ENCODE measurements at regions not wholly inside any gene's neighbourhood (a gene's known extent, or its start where the extent isn't known, plus 50 kb on each side); places are given as distances from the start of the nearest gene placed in this dataset.
A peak's percentile ranks its signal among the peaks of the same experiment; 100 is the strongest.

DNA sequence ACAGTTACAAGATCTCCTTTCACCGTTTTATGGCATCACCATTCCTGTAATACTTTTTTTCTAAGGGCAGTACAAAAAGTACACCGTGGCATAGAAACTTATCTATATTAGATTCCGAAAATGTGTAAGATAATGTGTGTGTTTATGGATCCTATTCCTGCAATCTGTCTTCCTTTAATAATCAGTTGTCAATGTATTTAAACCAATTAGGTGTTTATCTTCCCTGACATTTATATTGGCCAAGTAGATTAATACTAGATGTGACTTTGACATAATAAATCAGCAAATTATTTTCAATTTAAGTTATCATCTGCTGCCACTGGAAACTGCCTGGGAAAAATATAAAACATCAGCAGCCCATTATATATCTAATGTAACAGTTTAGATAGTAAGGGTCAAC, 770.3 kb upstream of the ADGRL2 start:
- no peak for DNase-seq

DNA sequence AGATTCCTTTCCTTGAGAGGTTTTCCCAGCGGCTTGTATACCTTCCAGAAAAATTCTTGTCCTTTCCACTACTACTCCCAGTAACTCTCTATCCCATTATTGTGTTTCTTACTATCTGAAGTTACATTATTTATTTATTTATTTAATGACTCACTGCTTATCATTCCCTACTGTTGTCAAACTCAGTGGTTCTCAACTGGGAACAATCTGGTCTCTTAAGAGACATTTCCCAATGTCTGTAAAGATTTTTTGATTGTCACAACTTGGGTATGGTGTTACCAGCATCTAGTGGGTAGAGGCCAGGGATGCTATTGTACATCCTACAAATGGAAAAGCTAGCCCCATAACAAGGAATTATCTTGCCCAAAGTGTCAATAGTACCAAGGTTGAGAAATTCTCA, 771.5 kb upstream of the ADGRL2 start:
- DNase-seq, result no peak

DNA sequence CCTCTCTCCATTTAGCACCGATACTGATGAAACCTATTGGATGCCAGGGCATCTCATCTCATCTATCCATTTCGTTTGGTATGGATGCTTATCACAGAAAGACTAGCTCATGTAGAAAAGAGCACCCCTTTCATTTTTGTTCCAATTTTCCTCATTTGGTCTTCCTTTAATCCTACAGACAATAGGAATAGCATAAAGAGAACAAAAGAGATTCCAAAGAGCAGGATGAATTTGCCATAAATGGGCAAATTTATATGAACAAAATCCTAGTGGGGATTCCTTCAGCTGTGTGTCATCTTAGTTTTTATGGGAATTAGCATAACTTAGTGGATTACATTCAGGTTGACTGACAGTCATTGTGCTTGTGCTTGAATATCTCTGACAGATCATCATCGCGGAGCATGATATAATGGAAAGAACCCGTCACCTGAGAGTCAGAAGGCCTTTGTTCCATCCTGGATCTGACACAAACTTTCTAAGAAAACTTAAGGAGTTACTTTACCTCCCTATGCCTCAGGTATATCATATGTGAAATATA, 777.5 kb upstream of the ADGRL2 start:
- no peak for DNase-seq

DNA sequence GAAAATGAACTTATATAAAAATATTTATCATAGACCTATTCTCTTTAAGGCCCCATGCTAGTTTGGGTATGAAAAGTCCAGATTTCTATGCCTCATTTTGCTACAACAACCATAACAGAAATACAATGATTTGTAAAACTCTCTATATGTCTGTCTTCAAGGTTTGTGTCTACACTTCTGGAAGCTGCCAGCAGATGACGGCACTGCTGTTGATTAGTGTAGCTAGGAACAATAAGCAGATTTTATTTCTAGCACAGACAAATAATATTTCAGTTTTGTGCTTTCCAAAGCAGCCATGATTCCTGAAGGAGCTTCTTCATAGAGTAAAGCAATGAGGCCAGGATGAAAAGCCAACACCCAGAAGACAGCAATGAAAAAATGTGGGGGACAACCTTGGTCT, 779.6 kb upstream of the ADGRL2 start:
- DNase-seq, result no peak

DNA sequence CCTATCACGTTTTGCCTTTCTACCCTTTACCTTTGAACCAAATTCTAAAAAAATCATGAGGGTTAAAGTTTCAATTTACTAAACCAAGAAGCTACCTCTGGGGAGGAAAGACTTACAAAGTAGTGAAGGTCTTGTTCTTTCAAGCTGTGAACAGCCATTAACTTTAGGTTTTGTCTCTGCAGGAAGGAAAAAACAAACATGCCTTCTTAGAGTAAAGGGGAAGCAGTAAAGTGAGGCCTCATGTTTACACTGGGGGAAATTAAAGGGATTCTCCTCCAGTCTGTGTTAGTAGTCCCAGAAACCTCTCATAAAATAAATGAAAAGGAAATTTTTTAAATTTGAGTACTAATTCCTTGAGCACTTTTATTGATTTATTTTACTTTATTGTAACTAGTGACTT, 780.2 kb upstream of the ADGRL2 start:
- no peak for DNase-seq

DNA sequence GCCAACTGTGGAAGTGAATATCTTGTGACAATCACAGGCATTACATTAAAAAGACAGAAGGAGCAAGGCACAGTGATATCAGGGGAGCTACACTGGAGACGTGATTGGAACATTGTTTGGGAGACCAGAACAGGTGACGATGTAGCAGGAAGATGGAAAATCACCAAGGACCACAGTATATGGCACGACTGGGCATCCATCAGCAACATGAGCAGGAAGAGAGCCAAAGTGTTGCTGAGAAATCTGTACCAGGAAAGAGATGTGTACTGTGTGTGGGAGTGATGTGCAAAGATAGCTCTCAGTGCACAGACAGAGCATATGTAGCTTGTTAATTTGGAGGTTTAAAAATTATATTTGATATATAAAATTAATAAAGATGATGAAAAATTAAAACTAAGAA, 790.6 kb upstream of the ADGRL2 start:
- no peak for DNase-seq

DNA sequence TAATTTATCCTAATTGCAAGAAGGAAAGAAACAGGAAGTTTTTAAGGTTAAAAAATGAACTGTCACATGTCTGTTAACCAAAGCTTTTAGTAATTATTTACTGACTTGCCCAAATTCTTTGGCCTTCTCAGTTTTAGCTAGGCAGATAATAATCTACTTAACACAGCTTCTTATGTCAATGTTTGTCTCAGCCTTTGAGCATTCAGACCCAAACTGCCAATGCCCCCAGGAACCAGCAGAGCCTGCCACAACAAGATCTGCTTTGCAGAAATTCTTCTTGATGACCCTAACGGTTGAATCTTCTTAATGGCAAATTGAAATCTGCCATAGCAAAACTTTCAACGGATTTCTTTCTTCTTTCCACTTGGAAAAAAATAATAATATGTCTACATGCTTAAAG, 792.4 kb upstream of the ADGRL2 start:
- DNase-seq, result no peak

DNA sequence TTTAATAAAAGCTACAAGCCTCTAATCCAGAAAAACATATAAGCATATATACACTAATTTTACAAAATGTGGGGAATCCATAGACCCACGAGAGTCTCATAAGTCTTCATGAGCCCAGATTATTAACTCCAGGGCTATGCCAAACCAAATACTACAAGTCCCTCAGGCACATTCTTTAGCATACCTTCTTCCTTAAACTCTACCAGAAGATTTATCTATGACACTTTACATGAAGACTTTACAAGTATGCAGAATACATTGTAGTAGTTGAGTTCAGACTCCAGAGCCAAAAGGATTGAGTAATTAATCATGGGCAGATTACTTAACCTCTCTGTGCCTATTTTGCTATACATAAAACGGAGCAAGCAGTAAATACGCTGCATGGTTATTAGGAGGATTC, 793.7 kb upstream of the ADGRL2 start:
- DNase-seq, result no peak

DNA sequence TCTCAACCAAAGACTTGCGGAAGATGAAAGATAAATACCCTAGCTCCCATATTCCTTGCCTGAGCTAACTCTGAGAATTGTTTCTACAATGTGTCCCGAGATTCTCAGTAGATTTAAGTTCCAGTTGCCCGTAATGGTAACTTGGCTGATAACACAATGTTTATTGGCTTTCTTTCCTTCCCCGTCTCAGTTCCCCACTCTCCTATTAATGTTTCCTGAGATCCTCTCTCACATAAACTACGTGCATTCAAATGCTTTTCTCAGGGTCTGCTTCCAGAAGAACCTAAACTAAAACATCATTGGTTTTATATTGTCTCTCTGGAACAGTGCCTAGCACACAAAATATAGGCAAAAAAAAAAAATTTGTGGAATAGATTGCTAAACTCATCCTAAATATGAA, 794.2 kb upstream of the ADGRL2 start:
- no peak for DNase-seq

DNA sequence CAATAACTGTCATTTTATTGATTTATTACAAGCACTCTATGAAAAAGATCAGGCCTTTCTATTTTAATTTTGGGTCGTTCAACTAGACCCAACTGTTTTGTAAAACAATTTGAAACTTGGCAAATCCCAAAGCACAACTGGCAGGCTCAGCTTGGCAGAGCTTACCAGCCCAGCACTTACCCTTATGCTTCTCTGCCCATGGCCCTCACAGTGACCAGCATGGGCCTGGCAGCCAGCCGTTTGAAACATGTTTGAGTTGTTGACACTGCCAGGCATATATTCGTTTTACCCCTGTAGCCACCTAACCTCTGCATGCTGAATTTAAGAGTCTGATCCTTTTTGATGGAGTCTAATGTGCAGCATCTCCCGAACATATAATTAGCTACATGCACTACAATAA, 796.7 kb upstream of the ADGRL2 start:
- DNase-seq, result no peak

DNA sequence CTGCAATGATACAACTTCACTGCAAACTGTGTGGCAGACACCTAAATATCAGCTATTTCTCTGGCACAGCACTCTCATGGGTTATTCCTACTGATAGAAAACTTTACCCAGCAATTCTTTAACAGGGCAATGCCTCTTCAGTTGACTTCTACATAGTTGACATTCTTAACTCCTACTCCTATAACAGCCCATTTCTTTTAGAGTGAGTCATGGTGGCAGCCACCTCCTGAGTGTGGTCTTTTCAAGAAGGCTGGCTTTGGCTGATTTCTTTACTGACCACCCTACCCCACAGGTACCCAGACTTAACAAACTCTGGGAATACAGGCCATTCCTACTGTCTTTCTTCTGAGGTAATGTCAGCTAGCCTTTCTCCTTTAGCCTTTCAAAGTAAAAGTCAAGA, 805.8 kb upstream of the ADGRL2 start:
- DNase-seq, result no peak

DNA sequence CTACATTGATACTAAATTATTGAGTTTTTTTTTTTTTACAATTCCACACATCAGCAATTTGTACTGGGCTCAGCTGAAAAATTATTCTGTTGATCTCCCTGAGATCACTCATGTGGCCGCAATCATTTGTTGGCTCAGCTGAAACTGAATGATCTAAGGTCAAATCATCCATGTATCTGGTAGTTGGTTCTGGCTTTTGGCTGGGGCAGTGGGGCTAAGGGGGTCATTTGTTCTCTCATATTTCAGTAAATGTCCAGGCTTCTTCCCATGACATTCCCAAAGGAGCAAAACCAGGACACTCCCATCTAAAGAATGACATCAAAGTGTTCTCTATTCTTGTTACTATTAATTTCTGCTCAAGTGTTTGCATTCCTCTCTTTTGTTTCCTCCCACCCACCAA, 806.7 kb upstream of the ADGRL2 start:
- no peak for DNase-seq

DNA sequence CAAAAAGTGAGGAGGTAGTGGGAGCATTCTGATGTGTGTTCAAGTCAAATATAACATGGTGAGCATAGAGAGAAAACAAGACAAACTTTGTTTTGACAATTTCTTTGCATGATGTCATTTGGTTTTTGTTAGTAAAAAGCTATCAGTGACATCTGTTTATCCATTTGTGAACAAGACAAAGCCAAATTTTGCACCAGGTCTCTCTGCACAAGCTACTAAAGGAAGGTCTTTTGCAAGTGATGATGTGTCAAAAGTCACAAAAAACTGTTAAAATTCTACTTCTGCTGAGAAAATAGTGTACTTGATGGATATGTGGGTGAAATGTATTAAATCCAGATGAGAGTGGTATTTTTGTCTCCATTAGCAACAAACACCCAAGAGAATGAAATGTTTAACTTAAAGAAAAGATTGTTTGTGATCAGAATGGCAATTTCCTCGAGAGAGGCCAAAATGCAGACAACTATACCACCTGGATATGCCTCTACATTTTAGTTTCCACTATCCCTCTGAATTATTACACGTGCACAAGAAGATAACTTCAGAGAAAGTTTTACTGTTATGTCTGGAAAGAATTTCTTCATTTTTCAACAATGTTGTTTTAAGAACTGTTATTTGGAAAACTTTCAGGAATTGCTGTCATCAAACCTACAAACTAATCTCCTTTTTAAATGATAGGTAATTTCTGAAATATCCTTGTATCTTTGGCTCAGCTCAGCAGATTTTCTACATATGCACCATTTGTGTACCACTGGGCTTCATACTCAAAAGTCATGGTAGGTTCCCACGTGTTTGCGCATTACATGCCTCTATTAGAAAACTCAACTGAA, 807.4 kb upstream of the ADGRL2 start:
- DNase-seq, result no peak

DNA sequence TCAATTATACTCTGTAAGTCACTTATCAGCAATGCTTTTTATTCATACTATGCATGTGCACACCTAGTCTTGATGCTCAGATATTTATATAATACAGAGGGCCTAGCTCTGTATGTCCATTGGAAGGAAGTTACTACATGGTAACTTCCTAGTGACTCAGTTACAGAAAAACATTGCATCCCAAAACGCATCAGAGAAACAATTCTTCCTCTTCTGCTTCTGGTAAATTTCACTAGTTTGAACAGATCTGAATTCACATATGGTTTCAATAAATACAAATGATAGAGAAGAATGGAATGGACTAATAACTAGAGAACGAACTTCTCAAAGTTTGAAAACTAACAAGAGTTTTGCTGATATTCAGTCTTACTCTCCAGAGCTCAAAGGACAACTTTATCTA, 811.3 kb upstream of the ADGRL2 start:
- no peak for DNase-seq

DNA sequence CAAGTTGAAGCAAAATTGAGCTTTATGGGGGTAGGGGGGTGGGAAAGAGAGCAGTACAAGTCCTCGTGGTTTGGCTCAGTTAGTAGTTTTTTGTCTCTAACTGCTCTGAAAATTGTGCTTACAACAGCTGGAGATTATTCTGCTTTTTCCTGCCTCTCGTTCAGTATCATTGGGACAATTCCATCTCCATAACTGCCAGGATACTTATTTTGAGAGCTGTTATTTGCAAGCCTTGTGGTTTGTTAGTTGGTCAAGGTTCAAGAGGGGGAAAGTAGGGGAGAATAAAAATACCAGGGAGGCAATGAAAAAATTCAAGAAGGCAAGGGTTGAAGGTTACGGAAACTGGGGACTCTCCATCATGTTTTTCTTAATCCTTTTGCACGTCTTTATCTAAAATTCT, 811.8 kb upstream of the ADGRL2 start:
- DNase-seq, result no peak

DNA sequence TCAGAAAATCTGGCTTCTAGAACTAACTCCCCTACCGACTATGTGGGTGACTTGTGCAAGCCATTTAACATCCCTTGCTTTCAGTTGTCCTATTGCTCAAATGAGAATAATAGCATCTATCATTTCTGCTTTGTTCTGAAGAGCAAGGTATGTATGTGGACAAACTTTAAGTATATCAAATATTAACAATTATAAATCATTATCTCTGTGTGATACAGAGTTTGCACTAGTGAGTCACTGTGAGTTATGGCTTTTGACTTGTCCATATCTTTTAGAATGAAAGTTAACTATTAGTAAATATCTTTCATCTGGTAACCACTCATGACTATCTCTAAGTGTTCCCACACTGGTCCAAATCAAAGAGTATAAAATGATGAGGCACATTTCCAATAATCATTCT, 812.9 kb upstream of the ADGRL2 start:
- DNase-seq, result no peak

DNA sequence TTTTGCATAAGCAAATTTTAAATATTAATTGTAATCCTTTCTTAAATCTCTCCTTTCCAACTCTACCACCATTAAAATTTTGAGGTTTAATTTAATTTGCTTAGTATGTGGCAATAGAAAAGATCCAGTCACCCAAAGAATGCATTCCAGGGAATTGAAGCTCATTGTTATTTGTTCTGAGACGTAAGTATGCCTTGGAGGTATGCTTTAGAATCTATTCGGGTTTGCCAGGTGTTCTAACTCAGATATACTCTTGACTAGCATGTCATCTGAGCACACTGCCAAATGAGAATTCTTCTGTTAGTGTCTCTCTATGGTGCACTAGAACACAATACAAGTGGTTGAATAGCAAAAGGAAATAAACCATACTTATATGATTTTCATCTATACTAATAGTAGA, 813.6 kb upstream of the ADGRL2 start:
- no peak for DNase-seq

DNA sequence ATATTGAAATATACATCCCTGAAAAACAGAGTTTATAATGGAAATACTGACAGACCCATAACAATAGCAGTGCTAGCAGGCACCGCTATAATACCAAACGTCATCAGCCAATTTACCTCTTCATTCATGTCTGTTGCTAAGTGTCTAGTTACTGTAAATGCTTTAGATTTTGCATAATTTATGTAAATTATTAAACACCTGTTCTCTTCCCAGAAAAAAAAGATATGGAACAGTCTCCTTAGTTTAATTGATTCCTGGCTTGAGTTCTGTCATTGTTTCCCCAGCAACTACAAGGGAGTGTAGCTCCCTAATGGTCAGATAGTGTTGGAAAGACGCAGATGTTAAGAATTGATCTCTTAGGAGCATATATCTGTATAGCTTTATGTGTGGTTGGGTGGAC, 817.9 kb upstream of the ADGRL2 start:
- DNase-seq, result no peak

DNA sequence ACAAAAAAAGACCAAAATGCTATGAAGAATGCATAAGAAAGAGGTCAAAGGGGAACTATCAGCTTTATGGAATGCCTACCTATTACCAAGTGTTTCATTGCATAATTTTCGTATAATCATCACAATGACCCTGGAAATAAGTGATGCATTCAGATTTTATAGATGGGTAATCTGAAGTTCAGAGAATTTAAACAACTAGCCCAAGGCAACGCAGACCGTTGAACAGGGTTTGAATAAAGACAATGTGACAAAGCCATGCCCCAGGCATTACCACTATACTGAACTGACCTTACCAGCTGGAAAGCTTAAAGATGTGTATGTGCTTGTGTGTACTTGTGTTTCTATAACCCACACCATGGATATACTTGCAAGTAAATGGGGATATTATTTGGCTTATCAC, 827.6 kb upstream of the ADGRL2 start:
- DNase-seq, result no peak

DNA sequence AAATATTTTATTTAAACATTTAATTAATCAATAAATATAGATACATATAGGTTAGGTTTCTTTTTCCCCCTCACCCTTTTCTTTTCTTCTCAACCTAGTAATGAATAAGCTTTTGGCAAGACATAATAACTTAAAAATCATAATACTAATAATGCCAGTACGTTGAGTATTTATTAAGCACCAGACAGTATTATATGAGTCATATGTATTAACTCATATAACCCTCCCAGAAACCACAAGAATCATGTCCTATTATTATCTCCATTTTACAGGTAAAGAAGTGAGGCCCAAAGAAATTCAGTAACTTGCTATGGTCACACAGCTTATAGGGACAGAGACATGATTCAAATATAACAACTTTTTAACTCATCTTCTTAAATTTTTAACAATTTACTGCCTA, 834.5 kb upstream of the ADGRL2 start:
- DNase-seq, result no peak

DNA sequence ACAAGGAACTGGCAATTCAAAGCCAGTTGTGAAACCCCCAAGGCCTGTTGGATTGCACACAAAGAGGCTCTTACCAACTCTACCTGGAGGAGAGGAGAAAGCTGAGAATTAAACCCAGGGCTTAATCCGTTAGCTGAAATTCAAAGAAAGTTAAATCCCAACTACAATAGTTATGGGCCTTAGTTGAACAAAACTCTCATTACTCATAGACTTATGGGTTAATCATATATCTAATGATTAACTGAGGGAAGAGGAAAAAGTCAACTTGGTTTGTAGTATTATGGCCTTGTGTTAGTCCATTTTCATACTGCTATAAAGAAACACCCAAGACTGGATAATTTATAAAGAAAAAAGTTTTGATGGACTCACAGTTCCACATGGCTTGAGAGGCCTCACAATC, 838.2 kb upstream of the ADGRL2 start:
- DNase-seq, result no peak

DNA sequence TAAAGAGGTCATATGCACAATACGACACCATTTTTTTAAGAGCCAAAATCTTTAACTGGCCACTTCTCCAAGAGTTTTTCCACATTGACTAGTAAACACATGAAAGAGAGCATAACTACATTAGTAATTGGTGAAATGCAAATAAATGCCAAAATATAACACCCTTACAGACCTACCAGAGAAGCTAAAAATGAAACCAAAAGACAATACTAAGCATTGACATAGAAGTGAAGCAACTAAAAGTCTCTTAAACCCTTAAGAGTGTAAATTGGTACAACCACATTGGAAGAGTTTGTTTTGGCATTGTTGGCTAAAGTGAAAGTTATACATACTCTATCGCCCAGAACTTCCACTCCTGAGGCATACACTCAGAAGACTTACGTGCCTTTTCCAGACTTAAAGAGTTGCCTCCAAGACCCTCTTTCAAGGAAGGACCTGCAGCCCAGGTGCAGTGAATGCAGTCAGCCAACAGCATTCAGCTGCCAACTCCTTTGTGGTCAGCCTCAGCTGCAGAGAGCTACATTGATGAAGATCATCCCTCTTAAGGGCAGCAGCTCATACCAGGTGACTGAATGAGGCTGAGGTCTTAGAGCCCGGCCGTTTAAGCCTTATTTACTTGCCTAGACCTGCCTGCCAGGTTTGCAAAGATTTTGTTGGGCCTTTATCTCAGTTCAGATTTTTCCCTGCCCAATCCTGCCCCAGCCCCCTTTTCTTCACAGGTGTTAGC, 839.1 kb upstream of the ADGRL2 start:
- DNase-seq, result no peak

DNA sequence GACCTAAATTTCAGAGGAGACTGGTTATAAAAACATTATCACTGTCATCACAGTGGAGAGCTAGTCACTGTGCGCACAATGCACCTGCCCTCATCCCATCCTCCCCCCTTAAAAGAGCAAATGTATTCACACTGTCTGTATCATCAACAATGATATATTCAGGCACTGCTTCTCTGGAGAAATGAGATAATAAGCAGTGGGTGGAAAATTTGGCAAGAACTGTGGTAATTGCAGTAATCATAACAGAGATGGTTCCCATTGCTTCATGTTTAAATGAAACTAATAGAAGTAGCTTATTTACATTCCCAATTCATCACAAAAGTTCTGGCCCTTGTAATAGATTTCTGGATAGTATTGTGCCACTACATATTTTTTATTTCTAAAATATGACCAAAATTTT, 867.4 kb upstream of the ADGRL2 start:
- DNase-seq, result peak; percentile 42

DNA sequence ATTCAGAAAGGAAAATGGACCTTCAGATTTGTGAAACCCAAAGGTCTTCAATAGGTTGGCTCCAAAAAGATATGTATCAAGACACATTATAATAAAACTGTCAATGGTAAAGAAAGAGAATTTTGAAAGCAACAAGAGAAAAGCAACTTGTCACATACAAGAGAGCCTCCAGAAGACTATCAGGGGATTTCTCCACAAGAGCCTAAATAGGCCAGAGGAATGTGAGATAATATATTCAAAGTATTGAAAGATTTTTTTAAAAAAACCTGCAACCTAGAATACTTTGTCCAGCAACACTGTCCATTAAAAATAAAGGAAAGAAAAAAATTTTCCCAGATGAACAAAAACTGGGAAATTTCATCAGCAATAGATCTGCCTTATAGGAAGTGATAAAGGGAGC, 869.6 kb upstream of the ADGRL2 start:
- DNase-seq, result no peak
